ENCODE measurements at regions not wholly inside any gene's neighbourhood (a gene's known extent, or its start where the extent isn't known, plus 50 kb on each side); places are given as distances from the start of the nearest gene placed in this dataset.

GRCh38 chr2:15850534-15850933, 89.8 kb upstream of the MYCN start:
- intact Hi-C loops (cut with DNase I; ENCODE audit: low total_unique reads): no loop called here
- TF ChIP-seq CTCF (IDR thresholded peaks at IDR 0.05) (no peak), POLR2A (IDR thresholded peaks at IDR 0.05) (no peak)
- Histone ChIP-seq H3K4me1 (no peaks in the 10 kb centered on the region), H3K27me3 (no peaks in the 10 kb centered on the region), H3K4me3 (no peak overlapping the region), H3K36me3 (no peaks in the 10 kb centered on the region), H3K27ac (no peak overlapping the region), H3K9me3 (no peaks in the 10 kb centered on the region)
- no peak for DNase-seq

- intact Hi-C loops (cut with DNase I; ENCODE audit: low total_unique reads): no loop called here
- no peaks in the 10 kb centered on the region for H3K36me3 ChIP-seq
- no peak overlapping the region for H3K4me3 ChIP-seq
- H3K27me3 ChIP-seq: no peaks in the 10 kb centered on the region
- no peak overlapping the region for H3K27ac ChIP-seq
- TF ChIP-seq POLR2A (IDR thresholded peaks at IDR 0.05) (no peak), CTCF (IDR thresholded peaks at IDR 0.05) (no peak)
- H3K9me3 ChIP-seq: no peaks in the 10 kb centered on the region
- no peaks in the 10 kb centered on the region for H3K4me1 ChIP-seq
- DNase-seq: no peak
These were observed 89.2 kb upstream of the MYCN start for GRCh38 chr2:15851076-15851693.

- H3K27me3 ChIP-seq: no peaks in the 10 kb centered on the region
- H3K36me3 ChIP-seq: no peaks in the 10 kb centered on the region
- no peak for TF ChIP-seq CTCF (IDR thresholded peaks at IDR 0.05)
- no peak for TF ChIP-seq POLR2A (IDR thresholded peaks at IDR 0.05)
- no peak overlapping the region for H3K27ac ChIP-seq
- H3K4me3 ChIP-seq: no peak overlapping the region
- intact Hi-C loops (cut with DNase I; ENCODE audit: low total_unique reads): no loop called here
- no peaks in the 10 kb centered on the region for H3K4me1 ChIP-seq
- no peak for DNase-seq
- no peaks in the 10 kb centered on the region for H3K9me3 ChIP-seq
These were observed 87.5 kb upstream of the MYCN start for GRCh38 chr2:15852811-15853210.

- no peaks in the 10 kb centered on the region for H3K4me1 ChIP-seq
- H3K36me3 ChIP-seq: no peaks in the 10 kb centered on the region
- H3K27me3 ChIP-seq: no peaks in the 10 kb centered on the region
- no peak overlapping the region for H3K4me3 ChIP-seq
- intact Hi-C loops (cut with DNase I; ENCODE audit: low total_unique reads): no loop called here
- H3K9me3 ChIP-seq: no peaks in the 10 kb centered on the region
- no peak for DNase-seq
- H3K27ac ChIP-seq: no peak overlapping the region
- TF ChIP-seq CTCF (IDR thresholded peaks at IDR 0.05): no peak
- no peak for TF ChIP-seq POLR2A (IDR thresholded peaks at IDR 0.05)
These were observed 86.4 kb upstream of the MYCN start for GRCh38 chr2:15853903-15854302.

GRCh38 chr2:15855766-15856260, 84.5 kb upstream of the MYCN start:
- no peak for DNase-seq
- H3K4me3 ChIP-seq: no peak overlapping the region
- H3K27ac ChIP-seq: no peak overlapping the region
- no peaks in the 10 kb centered on the region for H3K36me3 ChIP-seq
- intact Hi-C loops (cut with DNase I; ENCODE audit: low total_unique reads): no loop called here
- H3K4me1 ChIP-seq: no peaks in the 10 kb centered on the region
- TF ChIP-seq POLR2A (IDR thresholded peaks at IDR 0.05): no peak
- no peak for TF ChIP-seq CTCF (IDR thresholded peaks at IDR 0.05)
- no peaks in the 10 kb centered on the region for H3K27me3 ChIP-seq
- no peaks in the 10 kb centered on the region for H3K9me3 ChIP-seq

Measured in uterus (tissue), 3 donors.